ENCODE measurements at regions not wholly inside any gene's neighbourhood (a gene's known extent, or its start where the extent isn't known, plus 50 kb on each side); places are given as distances from the start of the nearest gene placed in this dataset.

DNA sequence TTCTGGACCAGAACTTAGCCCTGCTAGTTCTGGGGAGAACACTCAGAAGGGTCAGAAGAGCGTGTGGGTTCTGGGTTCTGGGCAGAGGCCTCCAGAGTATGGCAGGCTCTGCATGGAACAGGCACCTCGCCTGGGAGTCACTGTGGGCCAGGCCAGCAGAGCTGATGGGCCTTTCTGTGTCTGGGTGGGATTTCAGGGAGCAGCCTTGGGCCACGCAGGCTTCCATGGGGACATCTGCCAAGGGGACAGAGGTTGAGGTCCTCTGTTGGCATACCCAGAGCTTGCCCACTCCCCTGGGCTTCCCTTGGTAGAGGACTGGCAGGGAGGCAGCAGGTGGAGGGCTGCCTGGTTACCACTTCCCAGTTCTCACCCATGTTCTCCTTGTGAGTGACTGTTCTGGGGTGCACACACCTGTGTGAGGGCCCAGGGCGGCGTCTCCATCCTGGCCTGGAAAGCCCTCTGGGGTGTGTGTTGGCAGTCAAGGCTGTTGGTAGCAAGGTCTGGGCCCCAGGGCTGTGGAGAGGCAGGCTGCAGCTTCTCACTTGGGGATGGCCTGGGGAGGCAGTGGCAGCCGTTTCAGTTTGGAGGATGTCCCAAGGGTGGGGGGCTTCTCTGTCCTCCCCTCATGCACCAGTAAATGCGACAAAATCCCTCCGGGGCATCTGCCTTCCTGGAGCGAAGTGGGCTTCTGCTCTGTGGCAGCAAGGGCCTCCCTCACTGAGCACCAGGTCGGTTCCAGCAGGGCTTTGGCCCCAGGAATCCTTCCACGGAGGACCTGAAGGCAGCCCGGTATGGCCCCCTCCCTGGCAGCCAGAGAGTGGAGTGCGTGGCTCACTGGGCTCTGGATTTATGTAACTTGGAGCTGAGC, 74.6 kb upstream of the HDAC4 start:
- no peak for TF ChIP-seq GATA2 (IDR thresholded peaks at IDR 0.05; ENCODE audit: low read depth, low read length)
- no peak for TF ChIP-seq GATA3 (IDR thresholded peaks at IDR 0.05; ENCODE audit: low read depth, low read length)

Measured in SH-SY5Y (cell line).